GM23248 (cell line): ENCODE measurements at regions not wholly inside any gene's neighbourhood (a gene's known extent, or its start where the extent isn't known, plus 50 kb on each side); places are given as distances from the start of the nearest gene placed in this dataset.

Source experiments
- EZH2 ChIP-seq: fragments of 200-600 bp; sonication (generic); IDR thresholded peaks from 2 replicates; pipeline ENCODE4 v1.6.1; 2018; ENCODE audit warnings: antibody characterized with exemption, mild to moderate bottlenecking; ENCODE audit not compliant: insufficient read depth, poor library complexity, severe bottlenecking
- EZH2phosphoT487 ChIP-seq: fragments of 200-600 bp; sonication (generic); IDR thresholded peaks from 2 replicates; pipeline ENCODE4 v1.6.1; 2018; ENCODE audit warnings: antibody characterized with exemption, moderate library complexity, mild to moderate bottlenecking, low read depth; ENCODE audit not compliant: insufficient read depth

GRCh38 chr3:140842984-140843649, 98.5 kb upstream of the SLC25A36 start:
- TF ChIP-seq EZH2 (no peak), EZH2phosphoT487 (no peak)
